Astrocyte of the spinal cord (primary cell): ENCODE measurements at regions not wholly inside any gene's neighbourhood (a gene's known extent, or its start where the extent isn't known, plus 50 kb on each side); places are given as distances from the start of the nearest gene placed in this dataset.

Experiments
- DNase-seq: peaks from one replicate; pipeline ENCODE4 v3.0.0; 2011; ENCODE audit warnings: low read depth, low spot score
- H3K4me3 ChIP-seq: 2 replicates; pipeline ENCODE4 v1.5.1; 2011; ENCODE audit warnings: low read depth, mild to moderate bottlenecking, low read length, moderate library complexity
- in situ Hi-C: cut with HindIII; loops from 2 replicates; pipeline ENCODE4 v1.10.0; 2017; ENCODE audit warnings: low sequenced_read_pairs
- TF ChIP-seq, protein P1 (sequence below): IDR thresholded peaks from 2 replicates; pipeline ENCODE4 v1.5.1; 2012; ENCODE audit warnings: low read depth, mild to moderate bottlenecking, low read length, inconsistent platforms

DNA sequence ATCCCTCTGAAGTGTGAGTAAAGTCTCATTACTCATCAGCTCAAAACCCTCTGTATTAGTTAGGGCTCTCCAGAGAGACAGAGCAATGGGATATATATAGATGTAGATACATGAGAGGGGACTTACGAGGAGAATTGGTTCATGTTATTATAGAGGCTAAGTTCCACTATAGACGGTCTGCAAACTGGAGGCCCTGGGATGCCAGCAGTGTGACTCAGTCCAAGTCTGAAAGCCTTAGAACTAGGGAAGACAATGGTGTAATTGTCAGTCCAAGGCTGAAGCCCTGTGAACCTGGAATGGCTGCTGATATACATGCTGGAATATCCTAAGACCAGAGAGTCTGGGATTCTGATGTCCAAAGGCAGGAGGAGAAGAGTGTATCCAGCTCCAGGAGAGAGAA is 57.3 kb upstream of the CEP83 start:
- in situ Hi-C loops = no loop called here

DNA sequence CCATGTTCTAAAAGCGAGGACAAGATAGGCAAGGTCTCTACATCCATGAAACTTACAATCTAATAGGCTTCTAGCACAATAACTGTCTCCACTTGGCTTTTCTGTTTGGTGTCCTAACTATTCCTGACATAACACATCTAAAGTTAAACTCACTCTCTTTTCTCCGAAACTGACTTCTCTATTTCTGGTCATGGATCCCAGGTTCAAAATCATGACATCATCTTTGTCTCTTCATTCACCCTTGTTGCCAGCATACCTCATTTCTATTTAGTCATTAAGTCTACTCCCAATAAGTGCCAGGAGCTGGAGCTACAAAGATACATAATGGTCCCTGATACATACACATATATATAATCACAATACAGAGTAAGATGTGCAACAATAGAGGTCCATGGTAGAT is 53.9 kb upstream of the CEP83 start:
- no peak overlapping the region for H3K4me3 ChIP-seq
- TF ChIP-seq, protein P1, sequence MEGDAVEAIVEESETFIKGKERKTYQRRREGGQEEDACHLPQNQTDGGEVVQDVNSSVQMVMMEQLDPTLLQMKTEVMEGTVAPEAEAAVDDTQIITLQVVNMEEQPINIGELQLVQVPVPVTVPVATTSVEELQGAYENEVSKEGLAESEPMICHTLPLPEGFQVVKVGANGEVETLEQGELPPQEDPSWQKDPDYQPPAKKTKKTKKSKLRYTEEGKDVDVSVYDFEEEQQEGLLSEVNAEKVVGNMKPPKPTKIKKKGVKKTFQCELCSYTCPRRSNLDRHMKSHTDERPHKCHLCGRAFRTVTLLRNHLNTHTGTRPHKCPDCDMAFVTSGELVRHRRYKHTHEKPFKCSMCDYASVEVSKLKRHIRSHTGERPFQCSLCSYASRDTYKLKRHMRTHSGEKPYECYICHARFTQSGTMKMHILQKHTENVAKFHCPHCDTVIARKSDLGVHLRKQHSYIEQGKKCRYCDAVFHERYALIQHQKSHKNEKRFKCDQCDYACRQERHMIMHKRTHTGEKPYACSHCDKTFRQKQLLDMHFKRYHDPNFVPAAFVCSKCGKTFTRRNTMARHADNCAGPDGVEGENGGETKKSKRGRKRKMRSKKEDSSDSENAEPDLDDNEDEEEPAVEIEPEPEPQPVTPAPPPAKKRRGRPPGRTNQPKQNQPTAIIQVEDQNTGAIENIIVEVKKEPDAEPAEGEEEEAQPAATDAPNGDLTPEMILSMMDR = no peak
- no peak for DNase-seq
- in situ Hi-C loops = no loop called here

More for the DNA sequence above, 57.3 kb upstream of the CEP83 start:
- peak; percentile 3 for DNase-seq
- H3K4me3 ChIP-seq = no peak overlapping the region
- TF ChIP-seq, protein P1 = no peak

GRCh38 chr12:94511506-94511905 is 51.8 kb upstream of the CEP83 start:
- H3K4me3 ChIP-seq = no peak overlapping the region
- in situ Hi-C loops = no loop called here
- no peak for DNase-seq
- TF ChIP-seq, protein P1 = no peak

DNA sequence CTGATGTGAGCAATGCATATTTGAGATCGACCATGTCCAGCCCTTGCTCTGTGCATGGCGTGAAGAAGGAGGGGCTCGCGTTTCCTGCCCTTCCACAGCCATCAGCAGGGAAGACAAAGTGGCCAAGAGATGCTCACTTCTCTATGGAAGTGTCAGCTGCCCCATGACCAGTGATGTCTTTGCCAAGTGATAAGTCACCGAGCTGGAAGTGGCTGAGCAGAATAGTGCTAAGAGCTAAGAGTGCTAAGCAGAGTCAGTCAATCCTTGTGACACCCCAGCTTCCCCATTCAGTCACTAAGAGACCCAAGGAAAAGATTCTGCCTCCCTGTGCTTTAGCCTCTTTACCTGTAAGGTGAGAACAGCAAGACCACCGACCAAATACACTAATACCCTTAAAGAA is 50.5 kb upstream of the CEP83 start:
- in situ Hi-C loops = no loop called here
- DNase-seq = no peak
- TF ChIP-seq, protein P1 = no peak
- no peak overlapping the region for H3K4me3 ChIP-seq
